ENCODE measurements at regions not wholly inside any gene's neighbourhood (a gene's known extent, or its start where the extent isn't known, plus 50 kb on each side); places are given as distances from the start of the nearest gene placed in this dataset.

DNA sequence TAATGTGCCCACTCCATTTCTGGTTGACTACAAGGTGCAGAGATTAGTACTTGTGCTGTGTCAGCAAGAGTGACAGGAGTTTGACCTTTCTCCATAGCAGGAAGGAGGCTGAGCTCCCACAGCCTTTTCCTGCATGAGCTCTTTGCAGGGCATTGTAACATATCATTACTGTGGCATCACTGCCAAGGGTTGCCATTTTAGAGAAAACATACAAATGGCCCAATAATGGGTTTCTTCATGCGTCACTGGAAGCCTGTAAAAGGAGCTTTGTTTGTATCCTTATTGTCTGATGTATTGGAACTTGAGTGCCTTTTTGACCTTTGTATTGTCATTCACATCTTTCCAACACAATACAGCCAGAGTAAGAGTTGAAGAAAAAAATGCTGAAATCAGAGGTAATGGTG is 323.0 kb upstream of the CDIN1 start:
- H3K4me3 ChIP-seq (ENCODE audit: low read depth, low read length), result no peak overlapping the region
- no peak for TF ChIP-seq KLF16 (tag by site-specific recombination; IDR thresholded peaks at IDR 0.05)
- no peak for TF ChIP-seq KLF8 (tag by site-specific recombination; IDR thresholded peaks at IDR 0.05)
- no peak for TF ChIP-seq ZNF596 (tag by site-specific recombination; IDR thresholded peaks at IDR 0.05)
- TF ChIP-seq ZNF473 (tag by site-specific recombination; IDR thresholded peaks at IDR 0.05), result no peak
- no peak for TF ChIP-seq ZNF335 (tag by site-specific recombination; conservative IDR thresholded peaks at IDR 0.05)
- TF ChIP-seq ZSCAN23 (tag by site-specific recombination; IDR thresholded peaks at IDR 0.05), result no peak
- TF ChIP-seq PRDM2 (tag by site-specific recombination; IDR thresholded peaks at IDR 0.05; ENCODE audit: borderline replicate concordance), result no peak
- no peak for TF ChIP-seq EGR2 (tag by site-specific recombination; IDR thresholded peaks at IDR 0.05; ENCODE audit: low read depth)
- TF ChIP-seq KLF7 (tag by site-specific recombination; IDR thresholded peaks at IDR 0.05; ENCODE audit: borderline replicate concordance), result no peak
- TF ChIP-seq KLF1 (tag by site-specific recombination; IDR thresholded peaks at IDR 0.05), result no peak
- no peak for TF ChIP-seq ZNF2 (tag by site-specific recombination; IDR thresholded peaks at IDR 0.05)
- no peak for TF ChIP-seq ZNF621 (tag by site-specific recombination; IDR thresholded peaks at IDR 0.05)
- no peak for TF ChIP-seq ZNF112 (tag by site-specific recombination; IDR thresholded peaks at IDR 0.05)
- no peak for TF ChIP-seq PRDM4 (tag by site-specific recombination; IDR thresholded peaks at IDR 0.05)
- TF ChIP-seq ZNF777 (tag by site-specific recombination; IDR thresholded peaks at IDR 0.05; ENCODE audit: borderline replicate concordance), result no peak
- no peak for TF ChIP-seq ZNF677 (tag by site-specific recombination; IDR thresholded peaks at IDR 0.05)
- no peak for TF ChIP-seq CTCF (tag by site-specific recombination; IDR thresholded peaks at IDR 0.05)
- TF ChIP-seq, protein P1, sequence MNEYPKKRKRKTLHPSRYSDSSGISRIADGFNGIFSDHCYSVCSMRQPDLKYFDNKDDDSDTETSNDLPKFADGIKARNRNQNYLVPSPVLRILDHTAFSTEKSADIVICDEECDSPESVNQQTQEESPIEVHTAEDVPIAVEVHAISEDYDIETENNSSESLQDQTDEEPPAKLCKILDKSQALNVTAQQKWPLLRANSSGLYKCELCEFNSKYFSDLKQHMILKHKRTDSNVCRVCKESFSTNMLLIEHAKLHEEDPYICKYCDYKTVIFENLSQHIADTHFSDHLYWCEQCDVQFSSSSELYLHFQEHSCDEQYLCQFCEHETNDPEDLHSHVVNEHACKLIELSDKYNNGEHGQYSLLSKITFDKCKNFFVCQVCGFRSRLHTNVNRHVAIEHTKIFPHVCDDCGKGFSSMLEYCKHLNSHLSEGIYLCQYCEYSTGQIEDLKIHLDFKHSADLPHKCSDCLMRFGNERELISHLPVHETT (tag by site-specific recombination; IDR thresholded peaks at IDR 0.05), result no peak
- no peak for TF ChIP-seq OSR2 (tag by site-specific recombination; IDR thresholded peaks at IDR 0.05)

More for the DNA sequence above, 323.0 kb upstream of the CDIN1 start:
- Histone ChIP-seq H3K4me1 (ENCODE audit: control insufficient read depth, insufficient read depth, low read length) (no peaks in the 10 kb centered on the region), H3K9me3 (ENCODE audit: control insufficient read depth, insufficient read depth, low read depth, low read length) (no peaks in the 10 kb centered on the region), H3K36me3 (ENCODE audit: control insufficient read depth in 2 of 2, insufficient read depth in 1 of 2, low read length in 2 of 2) (no peaks in the 10 kb centered on the region), H3K27ac (ENCODE audit: extremely low read depth, low read depth, low read length) (no peak overlapping the region)
- POLR2A ChIA-PET, result no interaction called here
- CTCF ChIA-PET, result no interaction called here

All from HEK293 (cell line).